Right atrium auricular region (tissue), 2 donors: ENCODE measurements at regions not wholly inside any gene's neighbourhood (a gene's known extent, or its start where the extent isn't known, plus 50 kb on each side); places are given as distances from the start of the nearest gene placed in this dataset.

Experiments
- DNase-seq: peaks from one replicate; pipeline ENCODE4 v3.0.0-alpha.2; 2019; ENCODE audit warnings: low spot score
- H3K27ac ChIP-seq, 2 donors: fragments of 200-600 bp; sonication (generic); 1 replicate in 1 of 2; 2 replicates in 1 of 2; pipeline ENCODE4 v1.5.1; 2016 to 2019
- H3K27me3 ChIP-seq, 2 donors: fragments of 200-600 bp; sonication (generic); one replicate each; pipeline versions ENCODE4 v1.5.1 to v1.6.0; 2017 to 2019
- H3K36me3 ChIP-seq: fragments of 200-600 bp; sonication (generic); one replicate; pipeline ENCODE4 v1.5.1; 2016
- H3K4me1 ChIP-seq, 2 donors: fragments of 200-600 bp; sonication (generic); one replicate each; pipeline versions ENCODE4 v1.5.1 to v1.6.0; 2017 to 2019
- H3K4me3 ChIP-seq, 2 donors: fragments of 200-600 bp; sonication (generic); 1 replicate in 1 of 2; 2 replicates in 1 of 2; pipeline ENCODE4 v1.5.1; 2017 to 2019; ENCODE audit warnings: mild to moderate bottlenecking in 1 of 2, moderate library complexity in 1 of 2
- H3K9me3 ChIP-seq, 2 donors: fragments of 200-600 bp; sonication (generic); one replicate each; pipeline ENCODE4 v1.5.1; 2019
- CTCF ChIP-seq, 2 donors: fragments of 200-600 bp; sonication (generic); IDR thresholded peaks; one replicate each; pipeline ENCODE4 v1.5.1; 2019; ENCODE audit warnings: antibody characterized with exemption in 2 of 2

GRCh38 chr9:80417211-80417773, 845.5 kb downstream of the TLE4 start:
- Histone ChIP-seq H3K4me1 (no peaks in the 10 kb centered on the region), H3K9me3 (peaks cover 0 to 31% of the 10 kb centered on the region in 2 donors), H3K27ac (no peak overlapping the region), H3K4me3 (no peak overlapping the region), H3K27me3 (no peaks in the 10 kb centered on the region), H3K36me3 (no peaks in the 10 kb centered on the region)
- DNase-seq = no peak
- no peak for TF ChIP-seq CTCF (IDR thresholded peaks at IDR 0.05)

DNA sequence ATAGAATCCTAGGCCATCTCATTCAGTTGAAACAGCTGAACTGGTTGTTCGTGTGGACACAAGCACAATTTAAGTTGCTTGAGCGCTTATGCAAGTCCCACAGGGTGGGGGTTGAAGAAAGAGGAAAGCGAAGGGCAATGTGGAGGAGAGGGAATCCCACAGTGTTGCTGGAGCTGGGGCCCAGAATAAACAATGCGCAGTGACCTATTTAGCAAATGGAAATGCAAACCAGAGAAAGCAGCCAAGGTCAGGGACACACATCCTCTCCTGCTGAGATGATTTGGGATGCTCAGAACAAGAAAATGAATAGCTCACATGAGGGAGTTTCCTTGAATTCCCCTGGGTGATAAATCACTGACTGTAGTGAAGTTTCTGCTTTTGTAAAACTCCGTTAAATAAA, 838.3 kb downstream of the TLE4 start:
- Histone ChIP-seq H3K4me1 (no peaks in the 10 kb centered on the region), H3K9me3 (no peaks in the 10 kb centered on the region), H3K36me3 (no peaks in the 10 kb centered on the region), H3K27ac (no peak overlapping the region), H3K4me3 (no peak overlapping the region), H3K27me3 (no peaks in the 10 kb centered on the region)
- no peak for DNase-seq
- no peak for TF ChIP-seq CTCF (IDR thresholded peaks at IDR 0.05)

GRCh38 chr9:80407220-80407619, 835.5 kb downstream of the TLE4 start:
- no peak for TF ChIP-seq CTCF (IDR thresholded peaks at IDR 0.05)
- DNase-seq = no peak
- no peaks in the 10 kb centered on the region for H3K36me3 ChIP-seq
- no peaks in the 10 kb centered on the region for H3K27me3 ChIP-seq
- H3K27ac ChIP-seq = no peak overlapping the region
- no peaks in the 10 kb centered on the region for H3K4me1 ChIP-seq
- H3K9me3 ChIP-seq = no peaks in the 10 kb centered on the region
- no peak overlapping the region for H3K4me3 ChIP-seq

GRCh38 chr9:80401243-80401642, 829.5 kb downstream of the TLE4 start:
- no peak for TF ChIP-seq CTCF (IDR thresholded peaks at IDR 0.05)
- no peak for DNase-seq
- H3K9me3 ChIP-seq = peaks cover 0 to 5% of the 10 kb centered on the region in 2 donors
- H3K27ac ChIP-seq = no peak overlapping the region
- H3K4me3 ChIP-seq = no peak overlapping the region
- H3K36me3 ChIP-seq = no peaks in the 10 kb centered on the region
- no peaks in the 10 kb centered on the region for H3K27me3 ChIP-seq
- H3K4me1 ChIP-seq = no peaks in the 10 kb centered on the region

DNA sequence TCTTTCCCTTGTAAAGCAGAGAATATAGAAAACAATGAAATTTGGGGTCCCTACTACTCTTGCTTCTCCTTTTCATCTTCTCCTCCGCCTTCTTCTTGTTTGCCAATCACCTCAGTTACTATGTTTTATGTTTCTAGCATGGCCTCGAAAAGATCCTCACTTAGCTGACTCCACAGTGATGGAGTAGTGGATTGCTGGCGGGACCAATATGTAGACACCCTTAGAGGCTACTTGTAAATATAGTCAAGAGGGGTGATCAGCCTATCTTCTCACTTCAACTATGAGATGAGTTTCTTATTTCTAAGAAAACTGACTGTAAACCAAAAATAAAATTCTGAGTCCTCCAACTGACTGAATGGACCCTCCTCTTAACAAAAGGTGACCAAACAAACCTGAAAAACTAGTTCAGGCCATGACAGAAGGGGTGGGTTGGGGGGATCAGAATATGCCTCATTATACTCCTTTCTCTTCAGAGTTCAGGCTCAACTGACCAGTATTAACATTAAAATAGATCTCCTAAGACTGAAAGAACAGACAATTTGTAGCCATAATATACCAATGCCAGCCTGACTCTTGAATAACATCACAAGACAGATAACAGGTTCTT, 829.0 kb downstream of the TLE4 start:
- no peak for TF ChIP-seq CTCF (IDR thresholded peaks at IDR 0.05)
- Histone ChIP-seq H3K4me1 (no peaks in the 10 kb centered on the region), H3K9me3 (peaks cover 0 to 5% of the 10 kb centered on the region in 2 donors), H3K27me3 (no peaks in the 10 kb centered on the region), H3K27ac (no peak overlapping the region), H3K4me3 (no peak overlapping the region), H3K36me3 (no peaks in the 10 kb centered on the region)
- no peak for DNase-seq

DNA sequence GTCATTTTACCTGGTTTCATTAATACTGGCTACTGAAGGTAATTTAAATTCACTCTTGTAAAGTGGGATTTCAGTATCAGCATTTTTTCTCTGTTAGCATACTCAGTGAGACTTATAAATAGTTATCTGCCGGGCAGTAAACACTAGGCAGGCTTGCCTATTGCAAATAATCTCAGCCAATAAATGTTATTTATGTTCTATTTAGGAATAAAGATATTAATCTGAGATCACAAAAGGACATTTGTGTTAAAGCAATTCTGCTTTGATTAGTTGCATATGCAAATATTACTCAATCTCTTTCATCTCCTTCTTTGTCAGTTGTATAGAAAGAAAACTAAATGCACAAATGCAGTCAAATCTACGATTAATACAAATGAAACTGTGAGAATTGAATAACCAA, 827.8 kb downstream of the TLE4 start:
- no peak overlapping the region for H3K27ac ChIP-seq
- no peak for TF ChIP-seq CTCF (IDR thresholded peaks at IDR 0.05)
- H3K27me3 ChIP-seq = no peaks in the 10 kb centered on the region
- H3K4me1 ChIP-seq = no peaks in the 10 kb centered on the region
- DNase-seq = no peak
- H3K36me3 ChIP-seq = no peaks in the 10 kb centered on the region
- H3K4me3 ChIP-seq = no peak overlapping the region
- peaks cover 0 to 5% of the 10 kb centered on the region in 2 donors for H3K9me3 ChIP-seq
